Liver (tissue), 8 donors: ENCODE measurements at regions not wholly inside any gene's neighbourhood (a gene's known extent, or its start where the extent isn't known, plus 50 kb on each side); places are given as distances from the start of the nearest gene placed in this dataset.

Experiments used
- DNase-seq: peaks from one replicate; pipeline ENCODE4 v3.0.0-alpha.2; 2017; ENCODE audit warnings: low spot score
- H3K27ac ChIP-seq, 2 donors: one replicate each; pipeline ENCODE4 v1.7.0; 2013; ENCODE audit warnings: inconsistent platforms in 2 of 2, low read length in 2 of 2, control low read depth in 1 of 2, low read depth in 1 of 2, mild to moderate bottlenecking in 1 of 2
- H3K27me3 ChIP-seq, 4 donors: one replicate each; pipeline versions ENCODE4 v1.6.1 to v1.7.0; 2013; ENCODE audit warnings: low read length in 3 of 4, inconsistent platforms in 1 of 4, mild to moderate bottlenecking in 1 of 4, moderate library complexity in 1 of 4; ENCODE audit not compliant: control insufficient read depth in 4 of 4, insufficient read depth in 4 of 4
- H3K36me3 ChIP-seq, 4 donors: one replicate each; pipeline versions ENCODE4 v1.6.1 to v1.7.0; 2013; ENCODE audit warnings: low read length in 3 of 4, mild to moderate bottlenecking in 3 of 4, low read depth in 1 of 4, moderate library complexity in 1 of 4; ENCODE audit not compliant: control insufficient read depth in 4 of 4, insufficient read depth in 3 of 4
- H3K4me1 ChIP-seq, 4 donors: one replicate each; pipeline versions ENCODE4 v1.6.1 to v1.7.0; 2013; ENCODE audit warnings: low read length in 3 of 4, mild to moderate bottlenecking in 3 of 4, moderate library complexity in 1 of 4; ENCODE audit not compliant: control insufficient read depth in 4 of 4, insufficient read depth in 4 of 4
- H3K4me3 ChIP-seq, 3 donors: one replicate each; pipeline versions ENCODE4 v1.6.1 to v1.7.0; 2013; ENCODE audit warnings: low read length in 3 of 3, control low read depth in 1 of 3, low read depth in 1 of 3, mild to moderate bottlenecking in 1 of 3
- H3K9ac ChIP-seq, 2 donors: one replicate each; pipeline ENCODE4 v1.7.0; 2013; ENCODE audit warnings: low read length in 2 of 2, mild to moderate bottlenecking in 2 of 2, moderate library complexity in 2 of 2, control low read depth in 1 of 2, low read depth in 1 of 2
- H3K9me3 ChIP-seq, 4 donors: one replicate each; pipeline versions ENCODE4 v1.6.1 to v1.7.0; 2013; ENCODE audit warnings: low read length in 3 of 4; ENCODE audit not compliant: control insufficient read depth in 4 of 4
- ATF3 ChIP-seq: IDR thresholded peaks from 2 replicates; pipeline ENCODE4 v1.6.1; 2016; ENCODE audit warnings: antibody characterized with exemption
- CTCF ChIP-seq: fragments of 150-350 bp; IDR thresholded peaks from 2 replicates; pipeline ENCODE4 v1.5.1; 2017; ENCODE audit warnings: improper control_type of control experiment, low read depth, low read length; ENCODE audit not compliant: missing input control
- EGR1 ChIP-seq, 2 donors: IDR thresholded peaks; 2 replicates each; pipeline ENCODE4 v1.6.1; 2016 to 2018; ENCODE audit warnings: antibody characterized with exemption in 2 of 2, low read depth in 2 of 2
- FOXA1 ChIP-seq: IDR thresholded peaks from 2 replicates; pipeline ENCODE4 v1.6.1; 2016; ENCODE audit warnings: antibody characterized with exemption
- GABPA ChIP-seq, 2 donors: IDR thresholded peaks in 1 of 2; conservative IDR thresholded peaks in 1 of 2; 2 replicates each; pipeline ENCODE4 v1.6.1; 2016; ENCODE audit warnings: antibody characterized with exemption in 2 of 2, mild to moderate bottlenecking in 1 of 2, moderate library complexity in 1 of 2
- HNF4A ChIP-seq, 2 donors: conservative IDR thresholded peaks; 2 replicates each; pipeline ENCODE4 v1.6.1; 2016; ENCODE audit warnings: antibody characterized with exemption in 2 of 2, mild to moderate bottlenecking in 2 of 2
- JUND ChIP-seq, 2 donors: IDR thresholded peaks; 2 replicates each; pipeline ENCODE4 v1.6.1; 2016; ENCODE audit warnings: antibody characterized with exemption in 2 of 2
- MAX ChIP-seq: IDR thresholded peaks from 2 replicates; pipeline ENCODE4 v1.6.1; 2016; ENCODE audit warnings: antibody characterized with exemption
- NR2F2 ChIP-seq: IDR thresholded peaks from 2 replicates; pipeline ENCODE4 v1.6.1; 2016; ENCODE audit warnings: antibody characterized with exemption
- RAD21 ChIP-seq, 2 donors: IDR thresholded peaks; 2 replicates each; pipeline ENCODE4 v1.6.1; 2016; ENCODE audit warnings: antibody characterized with exemption in 2 of 2, mild to moderate bottlenecking in 2 of 2
- REST ChIP-seq: IDR thresholded peaks from 2 replicates; pipeline ENCODE4 v1.6.1; 2016; ENCODE audit warnings: antibody characterized with exemption, mild to moderate bottlenecking
- RXRA ChIP-seq, 2 donors: IDR thresholded peaks; 2 replicates each; pipeline ENCODE4 v1.6.1; 2017 to 2018; ENCODE audit warnings: antibody characterized with exemption in 2 of 2, mild to moderate bottlenecking in 1 of 2
- SP1 ChIP-seq: IDR thresholded peaks from 2 replicates; pipeline ENCODE4 v1.6.1; 2018; ENCODE audit warnings: antibody characterized with exemption, mild to moderate bottlenecking
- TAF1 ChIP-seq: conservative IDR thresholded peaks from 2 replicates; pipeline ENCODE4 v1.6.1; 2016; ENCODE audit warnings: antibody characterized with exemption, mild to moderate bottlenecking
- YY1 ChIP-seq: IDR thresholded peaks from 2 replicates; pipeline ENCODE4 v1.6.1; 2016; ENCODE audit warnings: antibody characterized with exemption, mild to moderate bottlenecking
- ZBTB33 ChIP-seq: IDR thresholded peaks from 2 replicates; pipeline ENCODE4 v1.6.1; 2016; ENCODE audit warnings: antibody characterized with exemption
- WGBS: extraction: QIAGEN DNeasy Blood & Tissue Kit; methylation state at CpG from one replicate; pipeline ENCODE4 v1.1.7; 2013; 5-methylcytosine and 5-hydroxymethylcytosine counted together
- donor health status: healthy.
- donor health status: healthy.
- donor health status: healthy.
- donor health status: healthy.
- donor health status: healthy.

GRCh38 chr5:38686658-38687057 is 130.2 kb upstream of the LIFR start:
- H3K9ac ChIP-seq = no peak overlapping the region
- no peaks in the 10 kb centered on the region for H3K4me1 ChIP-seq
- no peak overlapping the region for H3K27ac ChIP-seq
- no peak for TF ChIP-seq EGR1 (IDR thresholded peaks at IDR 0.05; ENCODE audit: low read depth in 2 of 2)
- peaks cover 0 to 3% (median 0%) of the 10 kb centered on the region in 4 donors for H3K27me3 ChIP-seq
- H3K9me3 ChIP-seq = peaks cover 0 to 2% (median 0%) of the 10 kb centered on the region in 4 donors
- DNase-seq = no peak
- H3K4me3 ChIP-seq = no peak overlapping the region
- 50% methylated on average over 3 of the region's 3 CpGs for WGBS
- no peaks in the 10 kb centered on the region for H3K36me3 ChIP-seq

- DNase-seq = no peak
- Histone ChIP-seq H3K4me1 (no peaks in the 10 kb centered on the region), H3K4me3 (no peak overlapping the region), H3K27me3 (peaks cover 0 to 4% (median 0%) of the 10 kb centered on the region in 4 donors), H3K27ac (no peak overlapping the region), H3K9ac (no peak overlapping the region), H3K9me3 (peaks cover 0 to 2% (median 0%) of the 10 kb centered on the region in 4 donors), H3K36me3 (no peaks in the 10 kb centered on the region)
- TF ChIP-seq SP1 (no peak), EGR1 (IDR thresholded peaks at IDR 0.05; ENCODE audit: low read depth in 2 of 2) (no peak), REST (no peak), ATF3 (no peak), GABPA (IDR thresholded peaks at IDR 0.05 in 1 of 2, conservative IDR thresholded peaks at IDR 0.05 in 1 of 2) (no peak), RXRA (IDR thresholded peaks at IDR 0.05) (no peak), MAX (no peak), HNF4A (conservative IDR thresholded peaks at IDR 0.05) (no peak), YY1 (no peak), TAF1 (no peak), JUND (IDR thresholded peaks at IDR 0.05) (no peak), ZBTB33 (no peak), FOXA1 (no peak), RAD21 (IDR thresholded peaks at IDR 0.05) (no peak), NR2F2 (no peak), CTCF (no peak)
- 80% methylated on average over 4 of the region's 4 CpGs for WGBS
These were observed 135.9 kb upstream of the LIFR start for GRCh38 chr5:38692346-38692745.
